GM23338 (cell line): ENCODE measurements at regions not wholly inside any gene's neighbourhood (a gene's known extent, or its start where the extent isn't known, plus 50 kb on each side); places are given as distances from the start of the nearest gene placed in this dataset.

Experiments used
- ATAC-seq: fragments of 200-7000 bp; cut with Tn5 transposase; 3 replicates; pipeline ENCODE4 v1.9.1; 2020
- DNase-seq: peaks from one replicate; pipeline ENCODE4 v3.0.0-alpha.2; 2015; ENCODE audit warnings: low spot score
- H2AFZ ChIP-seq: fragments of 200-600 bp; sonication (generic); 2 replicates; pipeline ENCODE4 v1.8.0; 2016; ENCODE audit warnings: antibody characterized with exemption, mild to moderate bottlenecking, moderate library complexity
- H3F3A ChIP-seq: fragments of 200-600 bp; sonication (generic); replicated peaks from 2 replicates; pipeline ENCODE4 v1.8.0; 2017; ENCODE audit warnings: antibody characterized with exemption, mixed run types, low read depth
- H3K27ac ChIP-seq: fragments of 200-600 bp; sonication (generic); 2 replicates; pipeline ENCODE4 v1.6.1; 2016; ENCODE audit warnings: low read depth
- H3K27me3 ChIP-seq: fragments of 200-600 bp; sonication (generic); 2 replicates; pipeline ENCODE4 v1.8.0; 2016; ENCODE audit warnings: mild to moderate bottlenecking, mixed run types, moderate library complexity; ENCODE audit not compliant: insufficient read depth
- H3K36me3 ChIP-seq: fragments of 200-600 bp; sonication (generic); 2 replicates; pipeline ENCODE4 v1.8.0; 2016; ENCODE audit warnings: mild to moderate bottlenecking; ENCODE audit not compliant: insufficient read depth
- H3K4me1 ChIP-seq: fragments of 200-600 bp; sonication (generic); 2 replicates; pipeline ENCODE4 v1.8.0; 2016; ENCODE audit warnings: mild to moderate bottlenecking, moderate library complexity; ENCODE audit not compliant: insufficient read depth
- H3K4me2 ChIP-seq: fragments of 200-600 bp; sonication (generic); 2 replicates; pipeline ENCODE4 v1.7.1; 2017; ENCODE audit warnings: mixed run types
- H3K4me3 ChIP-seq: fragments of 200-600 bp; sonication (generic); 2 replicates; pipeline ENCODE4 v1.6.1; 2016; ENCODE audit warnings: mixed run types
- H3K79me2 ChIP-seq: fragments of 200-600 bp; sonication (generic); replicated peaks from 2 replicates; pipeline ENCODE4 v1.8.0; 2017; ENCODE audit warnings: mild to moderate bottlenecking; ENCODE audit not compliant: insufficient read depth
- H3K9me2 ChIP-seq: fragments of 200-600 bp; sonication (generic); 2 replicates; pipeline ENCODE4 v1.8.0; 2017; ENCODE audit not compliant: insufficient read depth
- H4K20me1 ChIP-seq: fragments of 200-600 bp; sonication (generic); replicated peaks from 2 replicates; pipeline ENCODE4 v1.8.0; 2017; ENCODE audit warnings: mild to moderate bottlenecking; ENCODE audit not compliant: insufficient read depth
- H3K27ac Mint-ChIP-seq: 2 replicates; pipeline ENCODE4 v1.8.0; 2020; ENCODE audit warnings: inconsistent platforms, mild to moderate bottlenecking, moderate library complexity, mixed read lengths
- H3K27me3 Mint-ChIP-seq: 3 replicates; pipeline ENCODE4 v1.8.0; 2022; ENCODE audit warnings: low read depth, mild to moderate bottlenecking, moderate library complexity, mixed read lengths, inconsistent platforms; ENCODE audit not compliant: insufficient read depth, poor library complexity
- H3K36me3 Mint-ChIP-seq: 3 replicates; pipeline ENCODE4 v1.8.0; 2021; ENCODE audit warnings: low read depth, mild to moderate bottlenecking, inconsistent platforms, moderate library complexity, mixed read lengths
- H3K4me1 Mint-ChIP-seq: 3 replicates; pipeline ENCODE4 v1.8.0; 2020; ENCODE audit warnings: mild to moderate bottlenecking, inconsistent platforms, mixed read lengths
- H3K4me3 Mint-ChIP-seq: 3 replicates; pipeline ENCODE4 v1.8.0; 2021; ENCODE audit warnings: moderate library complexity, mild to moderate bottlenecking, inconsistent platforms, mixed read lengths
- H3K9me3 Mint-ChIP-seq: 3 replicates; pipeline ENCODE4 v1.8.0; 2020; ENCODE audit warnings: moderate library complexity, mild to moderate bottlenecking, inconsistent platforms, mixed read lengths
- CREB1 ChIP-seq: fragments of 250-450 bp; sonication (Bioruptor Pico); IDR thresholded peaks from 2 replicates; pipeline ENCODE4 v1.5.0; 2020; ENCODE audit warnings: low read depth, mild to moderate bottlenecking, moderate library complexity
- EZH2 ChIP-seq: fragments of 200-600 bp; sonication (generic); IDR thresholded peaks from one replicate; pipeline ENCODE4 v1.8.0; 2017; ENCODE audit warnings: antibody characterized with exemption, mild to moderate bottlenecking, low read depth; ENCODE audit not compliant: unreplicated experiment
- EZH2phosphoT487 ChIP-seq: fragments of 200-600 bp; sonication (generic); IDR thresholded peaks from one replicate; pipeline ENCODE4 v1.8.1; 2018; ENCODE audit warnings: antibody characterized with exemption; ENCODE audit not compliant: unreplicated experiment
- JUNB ChIP-seq: IDR thresholded peaks from one replicate; pipeline ENCODE4 v1.6.1; 2016; ENCODE audit warnings: antibody characterized with exemption; ENCODE audit not compliant: unreplicated experiment
- NANOG ChIP-seq: IDR thresholded peaks from 2 replicates; pipeline ENCODE4 v1.6.1; 2016; ENCODE audit warnings: antibody characterized with exemption, borderline replicate concordance
- POLR2AphosphoS5 ChIP-seq: IDR thresholded peaks from 2 replicates; pipeline ENCODE4 v1.6.1; 2016; ENCODE audit warnings: antibody characterized with exemption, low read depth
- STAT1 ChIP-seq: IDR thresholded peaks from one replicate; pipeline ENCODE4 v1.6.1; 2016; ENCODE audit warnings: antibody characterized with exemption; ENCODE audit not compliant: unreplicated experiment
- ZNF114 ChIP-seq: fragments of 250-450 bp; sonication (Bioruptor Pico); IDR thresholded peaks from 2 replicates; pipeline ENCODE4 v1.5.0; 2020; ENCODE audit warnings: mild to moderate bottlenecking, moderate library complexity
- ZNF331 ChIP-seq: fragments of 250-450 bp; sonication (Bioruptor Pico); IDR thresholded peaks from 2 replicates; pipeline ENCODE4 v1.5.0; 2020; ENCODE audit warnings: low read depth, mild to moderate bottlenecking, moderate library complexity
- TF ChIP-seq, protein P1 (sequence below), 2 experiments: fragments of 200-600 bp in 1 of 2; sonication (generic) in 1 of 2; conservative IDR thresholded peaks; 2 replicates each; pipeline versions ENCODE4 v1.5.1 to v1.6.1; 2016 to 2017; ENCODE audit warnings: antibody characterized with exemption in 2 of 2, low read depth in 2 of 2, mild to moderate bottlenecking in 2 of 2, moderate library complexity in 1 of 2
- TF ChIP-seq, protein P2 (sequence below): fragments of 250-450 bp; sonication (Bioruptor Pico); IDR thresholded peaks from 2 replicates; pipeline ENCODE4 v1.5.0; 2020; ENCODE audit warnings: mild to moderate bottlenecking, moderate library complexity
- TF ChIP-seq, protein P3 (sequence below): IDR thresholded peaks from 2 replicates; pipeline ENCODE4 v1.6.1; 2016; ENCODE audit warnings: antibody characterized with exemption
- TF ChIP-seq, protein P4 (sequence below): IDR thresholded peaks from one replicate; pipeline ENCODE4 v1.6.1; 2018; ENCODE audit warnings: antibody characterized with exemption; ENCODE audit not compliant: unreplicated experiment

DNA sequence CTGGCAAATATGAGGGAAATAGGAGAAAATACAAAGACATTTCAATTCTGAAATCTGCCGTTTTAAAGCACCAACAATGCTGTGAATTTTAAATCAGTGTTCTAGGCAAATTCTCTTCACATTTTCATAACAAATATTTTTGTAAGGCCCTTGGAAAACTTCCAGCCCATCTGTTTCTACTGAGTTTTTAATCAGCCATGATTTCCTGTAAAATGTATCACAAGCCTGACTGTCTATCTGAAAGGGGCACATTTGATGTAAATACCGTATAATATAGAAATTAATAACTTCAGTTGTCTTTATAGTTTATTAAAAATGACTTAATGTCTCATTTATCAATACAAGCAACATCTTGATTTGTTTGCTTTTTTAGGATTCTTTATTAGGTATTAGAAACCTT, 454.7 kb downstream of the PYDC2 start:
- Histone ChIP-seq H2AFZ (no peak overlapping the region), H3K27me3 (no peaks in the 10 kb centered on the region), H3K27ac (no peak overlapping the region), H3K4me1 (no peaks in the 10 kb centered on the region), H3K79me2 (peaks cover 2% of the 10 kb centered on the region), H4K20me1 (no peaks in the 10 kb centered on the region), H3F3A (no peaks in the 10 kb centered on the region), H3K9me2 (peaks cover 4% of the 10 kb centered on the region; the same call in 1 of the 2 replicates), H3K4me2 (no peak overlapping the region), H3K36me3 (no peaks in the 10 kb centered on the region; the same call in 1 of the 2 replicates), H3K4me3 (no peak overlapping the region)
- TF ChIP-seq EZH2 (no peak), STAT1 (no peak), ZNF114 (CRISPR knock-in tag) (no peak), NANOG (no peak), JUNB (no peak), CREB1 (CRISPR knock-in tag) (no peak), POLR2AphosphoS5 (no peak), EZH2phosphoT487 (no peak), ZNF331 (no peak)
- TF ChIP-seq, protein P1, sequence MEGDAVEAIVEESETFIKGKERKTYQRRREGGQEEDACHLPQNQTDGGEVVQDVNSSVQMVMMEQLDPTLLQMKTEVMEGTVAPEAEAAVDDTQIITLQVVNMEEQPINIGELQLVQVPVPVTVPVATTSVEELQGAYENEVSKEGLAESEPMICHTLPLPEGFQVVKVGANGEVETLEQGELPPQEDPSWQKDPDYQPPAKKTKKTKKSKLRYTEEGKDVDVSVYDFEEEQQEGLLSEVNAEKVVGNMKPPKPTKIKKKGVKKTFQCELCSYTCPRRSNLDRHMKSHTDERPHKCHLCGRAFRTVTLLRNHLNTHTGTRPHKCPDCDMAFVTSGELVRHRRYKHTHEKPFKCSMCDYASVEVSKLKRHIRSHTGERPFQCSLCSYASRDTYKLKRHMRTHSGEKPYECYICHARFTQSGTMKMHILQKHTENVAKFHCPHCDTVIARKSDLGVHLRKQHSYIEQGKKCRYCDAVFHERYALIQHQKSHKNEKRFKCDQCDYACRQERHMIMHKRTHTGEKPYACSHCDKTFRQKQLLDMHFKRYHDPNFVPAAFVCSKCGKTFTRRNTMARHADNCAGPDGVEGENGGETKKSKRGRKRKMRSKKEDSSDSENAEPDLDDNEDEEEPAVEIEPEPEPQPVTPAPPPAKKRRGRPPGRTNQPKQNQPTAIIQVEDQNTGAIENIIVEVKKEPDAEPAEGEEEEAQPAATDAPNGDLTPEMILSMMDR (conservative IDR thresholded peaks at IDR 0.05; ENCODE audit: low read depth in 2 of 2), result no peak
- TF ChIP-seq, protein P2, sequence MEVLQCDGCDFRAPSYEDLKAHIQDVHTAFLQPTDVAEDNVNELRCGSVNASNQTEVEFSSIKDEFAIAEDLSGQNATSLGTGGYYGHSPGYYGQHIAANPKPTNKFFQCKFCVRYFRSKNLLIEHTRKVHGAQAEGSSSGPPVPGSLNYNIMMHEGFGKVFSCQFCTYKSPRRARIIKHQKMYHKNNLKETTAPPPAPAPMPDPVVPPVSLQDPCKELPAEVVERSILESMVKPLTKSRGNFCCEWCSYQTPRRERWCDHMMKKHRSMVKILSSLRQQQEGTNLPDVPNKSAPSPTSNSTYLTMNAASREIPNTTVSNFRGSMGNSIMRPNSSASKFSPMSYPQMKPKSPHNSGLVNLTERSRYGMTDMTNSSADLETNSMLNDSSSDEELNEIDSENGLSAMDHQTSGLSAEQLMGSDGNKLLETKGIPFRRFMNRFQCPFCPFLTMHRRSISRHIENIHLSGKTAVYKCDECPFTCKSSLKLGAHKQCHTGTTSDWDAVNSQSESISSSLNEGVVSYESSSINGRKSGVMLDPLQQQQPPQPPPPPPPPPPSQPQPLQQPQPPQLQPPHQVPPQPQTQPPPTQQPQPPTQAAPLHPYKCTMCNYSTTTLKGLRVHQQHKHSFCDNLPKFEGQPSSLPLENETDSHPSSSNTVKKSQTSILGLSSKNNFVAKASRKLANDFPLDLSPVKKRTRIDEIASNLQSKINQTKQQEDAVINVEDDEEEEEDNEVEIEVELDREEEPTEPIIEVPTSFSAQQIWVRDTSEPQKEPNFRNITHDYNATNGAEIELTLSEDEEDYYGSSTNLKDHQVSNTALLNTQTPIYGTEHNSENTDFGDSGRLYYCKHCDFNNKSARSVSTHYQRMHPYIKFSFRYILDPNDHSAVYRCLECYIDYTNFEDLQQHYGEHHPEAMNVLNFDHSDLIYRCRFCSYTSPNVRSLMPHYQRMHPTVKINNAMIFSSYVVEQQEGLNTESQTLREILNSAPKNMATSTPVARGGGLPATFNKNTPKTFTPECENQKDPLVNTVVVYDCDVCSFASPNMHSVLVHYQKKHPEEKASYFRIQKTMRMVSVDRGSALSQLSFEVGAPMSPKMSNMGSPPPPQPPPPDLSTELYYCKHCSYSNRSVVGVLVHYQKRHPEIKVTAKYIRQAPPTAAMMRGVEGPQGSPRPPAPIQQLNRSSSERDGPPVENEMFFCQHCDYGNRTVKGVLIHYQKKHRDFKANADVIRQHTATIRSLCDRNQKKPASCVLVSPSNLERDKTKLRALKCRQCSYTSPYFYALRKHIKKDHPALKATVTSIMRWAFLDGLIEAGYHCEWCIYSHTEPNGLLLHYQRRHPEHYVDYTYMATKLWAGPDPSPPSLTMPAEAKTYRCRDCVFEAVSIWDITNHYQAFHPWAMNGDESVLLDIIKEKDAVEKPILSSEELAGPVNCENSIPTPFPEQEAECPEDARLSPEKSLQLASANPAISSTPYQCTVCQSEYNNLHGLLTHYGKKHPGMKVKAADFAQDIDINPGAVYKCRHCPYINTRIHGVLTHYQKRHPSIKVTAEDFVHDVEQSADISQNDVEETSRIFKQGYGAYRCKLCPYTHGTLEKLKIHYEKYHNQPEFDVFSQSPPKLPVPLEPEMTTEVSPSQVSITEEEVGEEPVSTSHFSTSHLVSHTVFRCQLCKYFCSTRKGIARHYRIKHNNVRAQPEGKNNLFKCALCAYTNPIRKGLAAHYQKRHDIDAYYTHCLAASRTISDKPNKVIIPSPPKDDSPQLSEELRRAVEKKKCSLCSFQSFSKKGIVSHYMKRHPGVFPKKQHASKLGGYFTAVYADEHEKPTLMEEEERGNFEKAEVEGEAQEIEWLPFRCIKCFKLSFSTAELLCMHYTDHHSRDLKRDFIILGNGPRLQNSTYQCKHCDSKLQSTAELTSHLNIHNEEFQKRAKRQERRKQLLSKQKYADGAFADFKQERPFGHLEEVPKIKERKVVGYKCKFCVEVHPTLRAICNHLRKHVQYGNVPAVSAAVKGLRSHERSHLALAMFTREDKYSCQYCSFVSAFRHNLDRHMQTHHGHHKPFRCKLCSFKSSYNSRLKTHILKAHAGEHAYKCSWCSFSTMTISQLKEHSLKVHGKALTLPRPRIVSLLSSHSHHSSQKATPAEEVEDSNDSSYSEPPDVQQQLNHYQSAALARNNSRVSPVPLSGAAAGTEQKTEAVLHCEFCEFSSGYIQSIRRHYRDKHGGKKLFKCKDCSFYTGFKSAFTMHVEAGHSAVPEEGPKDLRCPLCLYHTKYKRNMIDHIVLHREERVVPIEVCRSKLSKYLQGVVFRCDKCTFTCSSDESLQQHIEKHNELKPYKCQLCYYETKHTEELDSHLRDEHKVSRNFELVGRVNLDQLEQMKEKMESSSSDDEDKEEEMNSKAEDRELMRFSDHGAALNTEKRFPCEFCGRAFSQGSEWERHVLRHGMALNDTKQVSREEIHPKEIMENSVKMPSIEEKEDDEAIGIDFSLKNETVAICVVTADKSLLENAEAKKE, result no peak
- TF ChIP-seq, protein P3, sequence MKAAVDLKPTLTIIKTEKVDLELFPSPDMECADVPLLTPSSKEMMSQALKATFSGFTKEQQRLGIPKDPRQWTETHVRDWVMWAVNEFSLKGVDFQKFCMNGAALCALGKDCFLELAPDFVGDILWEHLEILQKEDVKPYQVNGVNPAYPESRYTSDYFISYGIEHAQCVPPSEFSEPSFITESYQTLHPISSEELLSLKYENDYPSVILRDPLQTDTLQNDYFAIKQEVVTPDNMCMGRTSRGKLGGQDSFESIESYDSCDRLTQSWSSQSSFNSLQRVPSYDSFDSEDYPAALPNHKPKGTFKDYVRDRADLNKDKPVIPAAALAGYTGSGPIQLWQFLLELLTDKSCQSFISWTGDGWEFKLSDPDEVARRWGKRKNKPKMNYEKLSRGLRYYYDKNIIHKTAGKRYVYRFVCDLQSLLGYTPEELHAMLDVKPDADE, result no peak
- TF ChIP-seq, protein P4, sequence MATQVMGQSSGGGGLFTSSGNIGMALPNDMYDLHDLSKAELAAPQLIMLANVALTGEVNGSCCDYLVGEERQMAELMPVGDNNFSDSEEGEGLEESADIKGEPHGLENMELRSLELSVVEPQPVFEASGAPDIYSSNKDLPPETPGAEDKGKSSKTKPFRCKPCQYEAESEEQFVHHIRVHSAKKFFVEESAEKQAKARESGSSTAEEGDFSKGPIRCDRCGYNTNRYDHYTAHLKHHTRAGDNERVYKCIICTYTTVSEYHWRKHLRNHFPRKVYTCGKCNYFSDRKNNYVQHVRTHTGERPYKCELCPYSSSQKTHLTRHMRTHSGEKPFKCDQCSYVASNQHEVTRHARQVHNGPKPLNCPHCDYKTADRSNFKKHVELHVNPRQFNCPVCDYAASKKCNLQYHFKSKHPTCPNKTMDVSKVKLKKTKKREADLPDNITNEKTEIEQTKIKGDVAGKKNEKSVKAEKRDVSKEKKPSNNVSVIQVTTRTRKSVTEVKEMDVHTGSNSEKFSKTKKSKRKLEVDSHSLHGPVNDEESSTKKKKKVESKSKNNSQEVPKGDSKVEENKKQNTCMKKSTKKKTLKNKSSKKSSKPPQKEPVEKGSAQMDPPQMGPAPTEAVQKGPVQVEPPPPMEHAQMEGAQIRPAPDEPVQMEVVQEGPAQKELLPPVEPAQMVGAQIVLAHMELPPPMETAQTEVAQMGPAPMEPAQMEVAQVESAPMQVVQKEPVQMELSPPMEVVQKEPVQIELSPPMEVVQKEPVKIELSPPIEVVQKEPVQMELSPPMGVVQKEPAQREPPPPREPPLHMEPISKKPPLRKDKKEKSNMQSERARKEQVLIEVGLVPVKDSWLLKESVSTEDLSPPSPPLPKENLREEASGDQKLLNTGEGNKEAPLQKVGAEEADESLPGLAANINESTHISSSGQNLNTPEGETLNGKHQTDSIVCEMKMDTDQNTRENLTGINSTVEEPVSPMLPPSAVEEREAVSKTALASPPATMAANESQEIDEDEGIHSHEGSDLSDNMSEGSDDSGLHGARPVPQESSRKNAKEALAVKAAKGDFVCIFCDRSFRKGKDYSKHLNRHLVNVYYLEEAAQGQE, result no peak
- DNase-seq (no peak), ATAC-seq (no peak)
- peaks cover 8% of the 10 kb centered on the region; the same call in 2 of the 3 replicates for H3K9me3 Mint-ChIP-seq
- H3K27ac Mint-ChIP-seq, result no peak overlapping the region
- no peak overlapping the region for H3K4me3 Mint-ChIP-seq
- H3K4me1 Mint-ChIP-seq, result peaks cover 7% of the 10 kb centered on the region
- H3K36me3 Mint-ChIP-seq, result peaks cover 94% of the 10 kb centered on the region
- H3K27me3 Mint-ChIP-seq, result peaks cover 1% of the 10 kb centered on the region
